ENCODE measurements at regions not wholly inside any gene's neighbourhood (a gene's known extent, or its start where the extent isn't known, plus 50 kb on each side); places are given as distances from the start of the nearest gene placed in this dataset.
A peak's percentile ranks its signal among the peaks of the same experiment; 100 is the strongest.
"Not testable (repeated sequence)": the region's sequence is repeated elsewhere in the genome, so short reads cannot be mapped to it uniquely, and the experiment has no call there.

GRCh38 chr2:149709496-149710263 is 122.1 kb upstream of the MMADHC start:
- no peak for DNase-seq (ENCODE audit: low spot score)

- DNase-seq (ENCODE audit: low spot score) = peak; percentile 80
Observed at GRCh38 chr2:149703281-149703680, 115.7 kb upstream of the MMADHC start.

- no peak for DNase-seq (ENCODE audit: low spot score)
Observed at GRCh38 chr2:149702571-149702970, 115.0 kb upstream of the MMADHC start.

DNA sequence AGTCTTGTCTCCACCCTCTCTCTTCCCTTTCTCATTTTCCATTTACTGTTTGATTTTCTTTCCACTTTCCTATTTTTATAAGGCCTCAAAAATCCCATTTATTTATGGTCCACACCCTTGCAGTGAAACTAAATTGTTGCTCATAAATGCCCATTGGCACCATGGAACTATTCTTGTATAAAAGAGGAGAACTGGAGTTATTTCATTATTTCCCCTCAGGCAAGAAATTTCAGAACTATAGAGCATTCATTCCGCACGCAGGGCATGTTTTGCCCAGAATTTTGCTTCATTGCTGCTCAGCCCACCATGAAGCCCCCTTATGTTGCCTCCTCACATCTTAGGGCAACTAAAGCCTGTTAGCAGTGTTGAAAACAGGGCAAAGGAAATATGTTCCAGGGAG is 113.7 kb upstream of the MMADHC start:
- DNase-seq (ENCODE audit: low spot score) = peak; percentile 48

GRCh38 chr2:149692961-149693396 is 105.4 kb upstream of the MMADHC start:
- no peak for DNase-seq (ENCODE audit: low spot score)

DNA sequence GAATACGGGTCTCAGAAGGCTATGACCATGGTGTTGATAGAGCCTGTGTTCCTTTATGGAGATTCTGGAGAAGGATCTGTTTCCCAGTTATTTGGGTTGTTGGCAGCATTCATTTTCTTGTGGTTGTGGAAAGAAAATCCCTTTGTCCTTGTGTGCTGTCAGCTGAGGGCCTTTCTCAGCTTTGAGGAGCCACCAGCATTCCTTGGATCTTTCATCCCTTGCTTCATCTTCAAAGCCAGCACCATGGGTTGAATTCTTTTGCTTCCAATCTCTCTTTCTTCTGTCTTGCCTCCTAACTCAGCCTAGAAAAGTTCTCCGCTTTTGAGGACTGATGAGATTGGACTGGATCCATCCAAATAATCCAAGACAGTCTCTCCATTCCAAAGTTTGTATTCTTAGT is 103.2 kb upstream of the MMADHC start:
- DNase-seq (ENCODE audit: low spot score) = no peak

GRCh38 chr2:149687052-149687427 is 99.5 kb upstream of the MMADHC start:
- no peak for DNase-seq (ENCODE audit: low spot score)

DNA sequence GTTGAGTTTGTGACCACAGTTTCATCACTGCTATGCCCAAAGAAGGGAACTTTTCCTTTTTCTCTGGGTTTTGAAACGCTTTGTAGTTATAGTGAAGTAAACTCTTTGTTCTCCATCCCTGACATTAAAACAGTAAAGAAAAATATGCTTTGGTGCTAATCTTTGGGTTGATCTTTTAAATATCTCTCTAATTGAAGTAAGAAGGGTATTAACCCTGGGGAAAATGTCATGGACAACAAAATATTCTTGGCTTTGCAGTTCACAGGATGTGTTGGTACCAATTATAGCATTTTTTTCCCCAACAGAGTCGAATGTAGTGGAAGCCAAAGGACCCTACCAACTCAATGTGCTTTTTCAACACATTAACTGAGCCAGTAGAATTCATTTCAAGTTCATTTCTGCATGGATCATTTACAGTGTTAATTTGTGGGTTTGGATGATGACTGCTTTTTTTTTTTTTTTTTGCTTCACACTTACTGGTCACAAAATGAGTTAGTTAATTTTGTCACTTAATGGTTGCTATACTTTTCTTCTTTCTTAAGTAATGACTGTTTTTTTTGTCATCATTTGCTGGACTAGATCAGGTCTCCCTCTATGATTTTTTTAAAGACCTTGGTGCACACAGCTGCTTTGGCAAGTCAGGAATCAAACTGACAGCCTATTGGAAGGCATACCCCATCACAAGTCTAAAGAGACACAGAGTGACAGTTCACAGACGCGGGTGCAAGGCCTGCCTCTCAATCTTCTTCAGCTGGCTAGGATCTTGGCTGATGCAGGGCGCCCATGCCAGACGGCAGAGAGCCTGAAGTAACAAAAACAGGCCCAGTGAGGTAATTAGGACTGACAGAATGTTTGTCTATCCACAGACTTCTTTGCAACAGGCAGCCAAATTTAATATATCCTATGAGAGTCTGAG is 98.8 kb upstream of the MMADHC start:
- peak; percentile 24 for DNase-seq (ENCODE audit: low spot score)

GRCh38 chr2:149685401-149685800 is 97.8 kb upstream of the MMADHC start:
- DNase-seq (ENCODE audit: low spot score) = not testable (repeated sequence)

- DNase-seq (ENCODE audit: low spot score) = no peak
Observed at GRCh38 chr2:149679286-149679685, 91.7 kb upstream of the MMADHC start.

GRCh38 chr2:149677416-149677815 is 89.8 kb upstream of the MMADHC start:
- DNase-seq (ENCODE audit: low spot score) = no peak

GRCh38 chr2:149670086-149670485 is 82.5 kb upstream of the MMADHC start:
- no peak for DNase-seq (ENCODE audit: low spot score)

GRCh38 chr2:149666809-149667320 is 79.3 kb upstream of the MMADHC start:
- DNase-seq (ENCODE audit: low spot score) = no peak

- DNase-seq (ENCODE audit: low spot score) = no peak
Observed at GRCh38 chr2:149664896-149665295, 77.3 kb upstream of the MMADHC start.

GRCh38 chr2:149662556-149662955 is 75.0 kb upstream of the MMADHC start:
- no peak for DNase-seq (ENCODE audit: low spot score)

GRCh38 chr2:149661844-149662243 is 74.3 kb upstream of the MMADHC start:
- DNase-seq (ENCODE audit: low spot score) = no peak

DNA sequence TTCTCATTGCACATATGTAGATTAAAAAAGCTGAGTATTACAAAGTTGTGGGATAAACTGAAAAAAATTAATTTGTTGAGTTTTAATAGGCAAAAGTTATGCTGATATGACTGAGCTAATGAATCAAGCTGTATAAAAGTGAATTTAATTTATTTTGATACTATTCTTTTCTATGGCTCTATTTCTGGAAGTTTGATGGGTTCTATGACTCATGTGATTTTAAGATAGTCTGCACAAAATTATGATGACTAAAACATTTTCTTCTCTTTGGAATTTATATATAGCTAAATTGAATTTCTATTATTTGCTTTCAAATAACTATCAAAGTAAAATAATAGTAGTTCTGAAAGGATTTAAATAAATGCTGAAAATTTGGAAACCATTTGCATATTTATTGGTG is 71.0 kb upstream of the MMADHC start:
- DNase-seq (ENCODE audit: low spot score) = no peak

GRCh38 chr2:149657401-149658040 is 69.9 kb upstream of the MMADHC start:
- no peak for DNase-seq (ENCODE audit: low spot score)

GRCh38 chr2:149656996-149657395 is 69.4 kb upstream of the MMADHC start:
- DNase-seq (ENCODE audit: low spot score) = no peak

DNA sequence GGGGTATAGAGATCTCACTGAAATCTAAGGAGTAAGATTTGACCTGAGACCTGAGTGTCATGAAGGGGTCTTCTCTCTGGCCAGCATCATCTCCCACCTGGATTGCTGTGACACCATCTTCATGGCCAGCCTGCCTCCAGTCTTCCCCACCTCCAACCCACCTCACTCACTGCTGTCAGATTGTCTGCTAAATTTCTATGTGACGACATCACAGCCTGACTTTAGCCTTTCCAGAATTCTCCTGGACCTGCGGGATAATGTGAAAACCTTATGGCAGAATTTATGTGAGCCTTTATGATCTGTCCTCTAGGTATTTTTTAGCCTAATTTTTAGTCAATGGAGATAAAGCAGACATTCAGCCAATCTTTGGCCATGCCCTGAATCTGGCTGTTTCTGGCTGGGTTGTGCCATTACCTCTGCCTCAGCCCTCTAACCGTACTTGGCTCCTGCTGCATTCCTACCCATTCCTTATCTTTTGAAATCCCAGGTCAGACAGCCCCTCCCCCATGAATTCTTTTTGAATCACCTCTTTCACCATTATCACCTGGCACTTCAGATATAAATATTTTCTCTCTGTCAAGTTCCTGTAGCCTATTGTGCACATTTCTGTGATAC is 66.4 kb upstream of the MMADHC start:
- DNase-seq (ENCODE audit: low spot score) = no peak

DNA sequence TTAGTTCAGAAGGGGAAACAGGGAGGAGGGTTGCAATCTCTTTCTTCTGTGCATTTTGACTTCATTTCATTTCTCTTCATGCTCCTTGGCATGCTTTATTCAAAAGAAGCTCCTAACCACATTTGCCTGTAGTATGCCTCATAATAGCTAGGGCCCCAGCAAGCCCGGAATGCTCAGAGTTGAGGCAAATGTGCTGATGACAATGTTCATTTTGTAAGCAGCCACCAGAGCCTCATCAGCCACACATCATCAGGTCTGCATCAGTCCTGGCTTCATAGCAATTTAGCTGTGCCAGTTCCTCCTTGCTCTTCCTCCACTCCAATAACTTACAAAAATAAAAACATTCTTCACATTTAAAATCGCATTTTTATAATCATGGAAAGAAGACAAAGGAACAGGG is 65.4 kb upstream of the MMADHC start:
- no peak for DNase-seq (ENCODE audit: low spot score)

DNA sequence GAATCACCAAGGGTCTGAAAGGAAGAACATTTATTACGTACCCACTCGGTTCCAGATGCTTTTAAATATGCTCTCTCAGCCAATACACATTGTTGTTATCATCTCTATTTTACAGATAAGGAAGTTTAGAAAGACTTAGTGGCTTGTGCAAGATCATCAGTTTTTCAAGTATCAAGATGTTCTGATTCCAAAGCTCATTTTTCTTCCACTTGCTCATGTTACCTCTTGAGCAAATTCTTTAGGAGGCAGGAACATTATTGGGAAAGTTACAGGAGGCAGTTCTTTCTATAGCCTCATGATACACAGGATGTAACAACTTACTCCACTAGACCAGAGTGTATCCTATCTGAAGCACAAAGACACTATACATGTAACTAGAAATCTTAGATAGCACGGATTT is 65.0 kb upstream of the MMADHC start:
- DNase-seq (ENCODE audit: low spot score) = no peak

Measured in COLO829 (cell line).